ENCODE measurements at regions not wholly inside any gene's neighbourhood (a gene's known extent, or its start where the extent isn't known, plus 50 kb on each side); places are given as distances from the start of the nearest gene placed in this dataset.

GRCh38 chr2:168378960-168379669 lies 77.0 kb upstream of the CERS6 start:
- no peak for DNase-seq (ENCODE audit: low read depth)

DNA sequence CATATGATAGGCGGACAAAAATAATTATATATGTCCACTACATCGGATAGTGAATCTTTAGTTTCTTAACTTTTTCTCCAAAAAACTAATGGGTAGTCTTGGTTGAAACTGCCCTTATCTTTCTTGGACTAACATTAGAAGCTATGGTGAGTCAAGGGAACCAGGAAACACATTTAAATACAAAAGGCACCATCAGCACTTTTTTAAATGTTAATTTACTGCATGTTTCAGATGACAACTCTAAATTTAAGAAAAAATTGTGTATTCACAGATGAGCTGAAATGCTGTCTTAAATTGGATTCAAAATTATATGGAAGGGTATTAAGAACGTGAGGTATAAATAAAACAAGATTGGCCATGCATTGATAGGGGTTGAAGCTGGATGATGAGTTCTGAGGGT lies 75.6 kb upstream of the CERS6 start:
- no peak for DNase-seq (ENCODE audit: low read depth)

DNA sequence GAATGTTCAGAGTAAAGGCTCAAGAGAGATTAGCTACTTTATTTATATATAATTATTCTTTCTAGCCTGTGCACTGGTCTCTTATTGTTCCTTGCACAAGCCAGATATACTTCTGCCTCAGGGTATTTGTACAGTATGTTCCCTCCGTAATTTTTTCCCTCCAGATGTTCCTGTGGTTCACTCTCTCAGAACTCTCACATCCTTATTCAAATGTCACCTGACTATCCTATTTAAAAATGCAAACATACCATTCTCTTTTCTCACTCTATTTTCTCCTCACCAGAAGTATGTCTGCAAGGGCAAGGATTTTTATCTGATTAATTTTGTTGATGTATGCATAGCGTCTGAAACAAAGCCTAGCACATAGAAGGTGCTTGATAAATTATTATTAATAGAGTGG lies 64.0 kb upstream of the CERS6 start:
- DNase-seq (ENCODE audit: low read depth) = no peak

- no peak for DNase-seq (ENCODE audit: low read depth)
Observed at GRCh38 chr2:168392797-168393196, 63.3 kb upstream of the CERS6 start.

DNA sequence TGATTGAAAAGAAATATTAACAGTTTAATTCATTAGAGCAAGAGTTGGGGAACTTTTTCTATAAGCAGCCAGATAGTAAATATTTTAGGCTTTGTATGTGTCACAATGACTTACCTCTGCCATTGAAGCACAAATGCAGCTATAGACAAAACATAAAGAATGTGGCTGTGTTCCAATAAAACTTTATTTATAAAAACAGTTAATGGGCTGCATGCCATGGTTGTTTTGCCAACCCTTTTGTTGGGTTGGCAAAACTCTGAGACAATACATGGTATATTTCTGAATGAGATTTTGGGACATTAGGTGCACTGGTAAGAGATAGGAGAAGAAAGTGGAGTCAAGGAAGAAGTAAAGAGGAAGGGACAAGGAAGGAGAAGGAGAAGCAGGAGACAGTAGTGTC lies 61.8 kb upstream of the CERS6 start:
- DNase-seq (ENCODE audit: low read depth) = no peak

DNA sequence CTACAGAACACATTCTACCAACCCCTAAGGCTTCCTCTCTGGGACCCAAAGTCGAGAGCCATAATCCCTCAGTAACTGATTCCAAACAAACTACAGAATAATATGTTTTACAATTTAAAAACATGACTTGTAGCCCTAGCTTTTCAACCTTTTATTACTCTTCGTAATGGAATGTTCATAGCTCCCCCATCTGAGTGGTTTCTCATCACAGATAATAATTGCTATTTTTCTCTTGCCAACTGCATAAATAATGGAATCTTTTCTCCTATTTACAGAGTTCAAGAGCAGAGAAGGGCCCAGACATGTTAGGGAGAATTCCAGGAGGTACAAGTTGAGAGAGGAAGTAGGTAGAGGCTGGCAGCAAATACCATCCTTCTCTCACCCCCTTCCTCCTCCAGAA lies 59.9 kb upstream of the CERS6 start:
- DNase-seq (ENCODE audit: low read depth) = no peak

- DNase-seq (ENCODE audit: low read depth) = no peak
Observed at GRCh38 chr2:168397629-168398028, 58.4 kb upstream of the CERS6 start.

DNA sequence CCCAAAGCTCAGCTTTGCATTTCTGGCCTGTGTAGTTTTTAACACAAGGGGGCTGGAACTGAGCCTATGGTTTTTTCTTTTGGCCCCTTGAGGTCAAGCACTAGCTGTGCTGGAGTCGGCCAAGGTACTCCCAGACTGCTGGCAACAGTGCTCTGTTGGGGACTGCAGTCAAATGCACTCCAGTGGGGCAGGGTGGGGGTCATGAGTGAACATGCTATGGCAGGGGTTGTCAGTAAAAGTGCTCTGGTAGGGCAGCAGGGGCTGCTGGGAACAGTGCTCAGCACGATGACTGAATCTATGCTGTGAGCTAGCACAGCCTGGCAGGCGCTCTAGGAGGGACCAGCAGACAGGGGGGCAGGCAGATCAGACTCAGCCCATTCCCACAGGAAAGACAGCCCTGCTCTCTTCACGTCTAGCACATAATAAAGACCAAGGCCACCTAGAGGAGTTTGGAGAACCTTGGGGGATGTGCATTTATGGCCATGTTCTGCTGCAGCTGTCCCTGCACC lies 55.0 kb upstream of the CERS6 start:
- DNase-seq (ENCODE audit: low read depth) = no peak

DNA sequence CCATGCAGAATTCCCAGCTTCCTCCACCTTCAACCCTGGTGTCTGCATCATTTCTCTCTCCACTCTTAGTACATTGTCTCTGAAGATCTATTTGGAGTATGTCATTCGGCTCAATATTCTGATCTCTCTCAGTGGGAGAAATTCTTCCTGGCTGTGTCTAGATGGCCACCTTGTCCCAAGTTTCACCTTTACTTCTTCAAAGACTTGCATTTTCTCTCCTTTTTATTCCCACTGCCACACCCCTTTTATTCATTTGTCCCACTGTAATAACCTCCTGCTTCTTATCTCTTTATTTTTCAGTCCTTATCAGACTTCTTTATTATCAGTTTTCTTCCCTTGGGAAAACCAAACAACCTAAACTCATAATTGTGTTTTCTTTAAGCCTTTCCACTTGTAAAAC lies 54.3 kb upstream of the CERS6 start:
- DNase-seq (ENCODE audit: low read depth) = no peak

DNA sequence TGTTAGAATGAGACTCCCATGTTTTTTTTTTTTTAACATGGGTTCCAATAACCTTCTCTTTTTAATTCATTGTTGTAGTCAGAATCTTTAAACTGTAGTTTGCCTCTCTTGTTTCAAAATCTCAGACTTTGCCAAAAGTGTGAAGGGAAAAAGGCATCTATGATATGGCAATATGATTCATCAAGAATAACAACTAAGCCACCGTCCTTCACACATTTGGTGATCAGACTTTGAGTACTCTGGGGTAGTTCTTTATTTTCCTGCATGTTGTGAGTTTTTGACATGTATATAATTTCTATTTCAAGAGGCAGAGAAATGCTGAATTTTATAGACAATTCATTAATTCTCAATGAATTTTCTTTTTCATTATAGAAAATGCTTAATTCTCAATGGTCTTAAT lies 53.5 kb upstream of the CERS6 start:
- DNase-seq (ENCODE audit: low read depth) = no peak

GRCh38 chr2:168403736-168404135 lies 52.3 kb upstream of the CERS6 start:
- DNase-seq (ENCODE audit: low read depth) = no peak

GRCh38 chr2:168404764-168405163 lies 51.3 kb upstream of the CERS6 start:
- DNase-seq (ENCODE audit: low read depth) = no peak
